IMR-90 (cell line): ENCODE measurements at regions not wholly inside any gene's neighbourhood (a gene's known extent, or its start where the extent isn't known, plus 50 kb on each side); places are given as distances from the start of the nearest gene placed in this dataset.

Experiments used
- ATAC-seq: fragments of 200-7000 bp; cut with Tn5 transposase; 2 replicates; pipeline ENCODE4 v1.9.1; 2020; ENCODE audit warnings: low read depth, mild to moderate bottlenecking, moderate library complexity
- BruUV-seq: library from RNA; stranded (reverse); fragments of 400-500 nt; replicated peaks from 2 replicates; lab custom pipeline; 2021; lab: Mats Ljungman, UMichigan
- CTCF ChIA-PET: fragments of 300-600 bp; formaldehyde crosslinking; extraction: SDS; loops from one replicate; lab custom pipeline; 2021; ENCODE audit warnings: antibody characterized with exemption; lab: Yijun Ruan, JAX
- POLR2A ChIA-PET: fragments of 300-600 bp; sonication (Branson Sonifier 250); formaldehyde crosslinking; loops from one replicate; lab custom pipeline; 2022; ENCODE audit warnings: antibody characterized with exemption; ENCODE audit not compliant: unreplicated experiment; lab: Charles Lee
- DNase-seq: peaks from one replicate; pipeline ENCODE4 v3.0.0; 2013
- H2AFZ ChIP-seq: replicated peaks from 2 replicates; pipeline ENCODE3; 2013; ENCODE audit warnings: low read length, mild to moderate bottlenecking; ENCODE audit not compliant: poor library complexity
- H2AK5ac ChIP-seq: 2 replicates; pipeline ENCODE4 v1.6.1; 2013; ENCODE audit warnings: low read depth, low read length, inconsistent platforms
- H2AK9ac ChIP-seq: replicated peaks from 2 replicates; pipeline ENCODE3; 2013; ENCODE audit warnings: mild to moderate bottlenecking, low read depth, low read length, moderate library complexity; ENCODE audit not compliant: poor library complexity
- H2BK120ac ChIP-seq: 2 replicates; pipeline ENCODE4 v1.6.1; 2013; ENCODE audit warnings: low read depth, low read length, inconsistent platforms
- H2BK15ac ChIP-seq: 3 replicates; pipeline ENCODE4 v1.6.1; 2013; ENCODE audit warnings: low read depth, low read length, inconsistent platforms
- H2BK20ac ChIP-seq: 2 replicates; pipeline ENCODE4 v1.6.1; 2013; ENCODE audit warnings: low read depth, mild to moderate bottlenecking, inconsistent platforms, low read length, moderate library complexity
- H2BK5ac ChIP-seq: 2 replicates; pipeline ENCODE4 v1.6.1; 2013; ENCODE audit warnings: mild to moderate bottlenecking, low read depth, low read length, inconsistent platforms; ENCODE audit not compliant: poor library complexity, severe bottlenecking
- H3K14ac ChIP-seq: replicated peaks from 2 replicates; pipeline ENCODE4 v1.6.1; 2013; ENCODE audit warnings: low read depth, low read length, inconsistent platforms
- H3K18ac ChIP-seq: 2 replicates; pipeline ENCODE4 v1.6.1; 2013; ENCODE audit warnings: low read depth, low read length, control low read depth
- H3K23ac ChIP-seq: 2 replicates; pipeline ENCODE4 v1.6.1; 2013; ENCODE audit warnings: low read depth, low read length, inconsistent platforms
- H3K27ac ChIP-seq: 2 replicates; pipeline ENCODE4 v1.5.1; 2013; ENCODE audit warnings: mild to moderate bottlenecking, control low read depth, low read length; ENCODE audit not compliant: insufficient read depth
- H3K27me3 ChIP-seq: 2 replicates; pipeline ENCODE4 v1.6.1; 2013; ENCODE audit warnings: low read length; ENCODE audit not compliant: control insufficient read depth, insufficient read depth
- H3K36me3 ChIP-seq: 2 replicates; pipeline ENCODE4 v1.6.1; 2013; ENCODE audit warnings: low read length, mixed read lengths; ENCODE audit not compliant: control insufficient read depth, insufficient read depth
- H3K4ac ChIP-seq: 2 replicates; pipeline ENCODE4 v1.6.1; 2013; ENCODE audit warnings: low read depth, low read length, inconsistent platforms
- H3K4me1 ChIP-seq: 2 replicates; pipeline ENCODE4 v1.6.1; 2013; ENCODE audit warnings: low read length, mixed read lengths; ENCODE audit not compliant: control insufficient read depth, insufficient read depth
- H3K4me2 ChIP-seq: 2 replicates; pipeline ENCODE4 v1.6.1; 2013; ENCODE audit warnings: low read depth, mild to moderate bottlenecking, control low read depth, low read length, moderate library complexity
- H3K4me3 ChIP-seq: 2 replicates; pipeline ENCODE4 v1.5.1; 2013; ENCODE audit warnings: low read depth, mild to moderate bottlenecking, control low read depth, low read length, moderate library complexity; ENCODE audit not compliant: insufficient read depth
- H3K56ac ChIP-seq: 2 replicates; pipeline ENCODE4 v1.6.1; 2013; ENCODE audit warnings: low read length, inconsistent platforms; ENCODE audit not compliant: insufficient read depth; ENCODE audit errors: extremely low read depth
- H3K79me1 ChIP-seq, 2 experiments: 2 replicates each; pipeline ENCODE4 v1.6.1; 2013; ENCODE audit warnings: low read length in 2 of 2, inconsistent platforms in 1 of 2, low read depth in 1 of 2
- H3K9ac ChIP-seq: 2 replicates; pipeline ENCODE4 v1.6.1; 2013; ENCODE audit warnings: low read depth, low read length, control low read depth
- H3K9me1 ChIP-seq: 2 replicates; pipeline ENCODE4 v1.6.1; 2013; ENCODE audit warnings: low read length, inconsistent platforms; ENCODE audit not compliant: insufficient read depth
- H3K9me3 ChIP-seq: 2 replicates; pipeline ENCODE4 v1.6.1; 2013; ENCODE audit warnings: low read length; ENCODE audit not compliant: control insufficient read depth, insufficient read depth
- H4K20me1 ChIP-seq: 2 replicates; pipeline ENCODE4 v1.6.1; 2013; ENCODE audit warnings: low read length, inconsistent platforms; ENCODE audit not compliant: insufficient read depth
- H4K5ac ChIP-seq: 2 replicates; pipeline ENCODE4 v1.6.1; 2013; ENCODE audit warnings: mild to moderate bottlenecking, low read depth, low read length, control low read depth
- H4K8ac ChIP-seq, 2 experiments: 2 replicates each; pipeline ENCODE4 v1.6.1; 2013; ENCODE audit warnings: low read depth in 2 of 2, low read length in 2 of 2, control low read depth in 1 of 2, inconsistent platforms in 1 of 2
- H4K91ac ChIP-seq: 2 replicates; pipeline ENCODE4 v1.6.1; 2013; ENCODE audit warnings: low read depth, low read length, inconsistent platforms; ENCODE audit not compliant: insufficient read depth
- BHLHE40 ChIP-seq: fragments of 150-350 bp; IDR thresholded peaks from 2 replicates; pipeline ENCODE4 v1.6.1; 2016; ENCODE audit warnings: mild to moderate bottlenecking, low read depth, low read length
- CHD1 ChIP-seq: IDR thresholded peaks from 2 replicates; pipeline ENCODE4 v1.6.1; 2012; ENCODE audit warnings: low read depth, low read length, improper control_type of control experiment
- MAFK ChIP-seq: IDR thresholded peaks from 2 replicates; pipeline ENCODE4 v1.6.1; 2012; ENCODE audit warnings: low read depth, low read length, improper control_type of control experiment
- NFE2L2 ChIP-seq: fragments of 150-350 bp; IDR thresholded peaks from 2 replicates; pipeline ENCODE4 v1.6.1; 2016; ENCODE audit warnings: low read depth, mild to moderate bottlenecking, low read length
- POLR2A ChIP-seq: IDR thresholded peaks from 2 replicates; pipeline ENCODE4 v1.6.1; 2012; ENCODE audit warnings: mild to moderate bottlenecking, low read depth, low read length
- RAD21 ChIP-seq: IDR thresholded peaks from 2 replicates; pipeline ENCODE4 v1.6.1; 2012; ENCODE audit warnings: low read length, improper control_type of control experiment
- SMC3 ChIP-seq: fragments of 150-350 bp; IDR thresholded peaks from 2 replicates; pipeline ENCODE4 v1.6.1; 2016; ENCODE audit warnings: low read depth, mild to moderate bottlenecking, antibody characterized with exemption, low read length, moderate library complexity
- WGBS, 2 experiments: methylation state at CpG; one replicate each; pipeline versions ENCODE4 v1.1.5 to v1.1.7; 2013; ENCODE audit warnings: missing lambda C conversion rate in 2 of 2; ENCODE audit not compliant: insufficient read length in 1 of 2; ENCODE audit errors: extremely low coverage in 2 of 2; 5-methylcytosine and 5-hydroxymethylcytosine counted together
- dilution Hi-C: fragments of 300-500 bp; cut with HindIII; formaldehyde crosslinking; loops from one replicate; pipeline ENCODE4 v1.14.3; 2018; ENCODE audit warnings: low sequenced_read_pairs; ENCODE audit not compliant: unreplicated experiment
- in situ Hi-C: fragments of 300-500 bp; cut with MboI; formaldehyde crosslinking; loops from 3 replicates; pipeline ENCODE4 v1.14.3; 2019; ENCODE audit warnings: low sequenced_read_pairs, inconsistent platforms, mixed read lengths
- intact Hi-C: fragments of 100-400 bp; cut with micrococcal nuclease; formaldehyde crosslinking; loops from 2 replicates; pipeline ENCODE4 v1.10.0; 2022
- TF ChIP-seq, protein P1 (sequence below): conservative IDR thresholded peaks from 2 replicates; pipeline ENCODE4 v1.5.1; 2012; ENCODE audit warnings: mild to moderate bottlenecking, low read depth, low read length, improper control_type of control experiment

GRCh38 chr11:105468154-105468553 is 141.7 kb upstream of the GRIA4 start:
- Histone ChIP-seq H2BK15ac (no peak overlapping the region), H3K18ac (no peak overlapping the region), H3K9me3 (no peaks in the 10 kb centered on the region), H3K4ac (no peak overlapping the region), H3K27me3 (no peaks in the 10 kb centered on the region), H2BK120ac (no peak overlapping the region), H3K27ac (no peak overlapping the region), H3K4me3 (no peak overlapping the region), H4K20me1 (no peaks in the 10 kb centered on the region), H3K23ac (no peak overlapping the region), H3K4me1 (no peaks in the 10 kb centered on the region), H2AK5ac (no peak overlapping the region), H3K14ac (no peak overlapping the region), H3K56ac (no peak overlapping the region), H3K9ac (no peak overlapping the region), H4K8ac (no peak overlapping the region), H3K36me3 (no peaks in the 10 kb centered on the region), H4K5ac (no peak overlapping the region), H4K91ac (no peak overlapping the region), H2BK5ac (no peak overlapping the region), H3K4me2 (no peak overlapping the region), H3K9me1 (no peaks in the 10 kb centered on the region), H2AK9ac (no peak overlapping the region), H3K79me1 (no peaks in the 10 kb centered on the region), H2BK20ac (no peak overlapping the region), H2AFZ (no peak overlapping the region)
- BruUV-seq = no TSS peak
- ATAC-seq (no peak), DNase-seq (no peak)
- TF ChIP-seq NFE2L2 (no peak), CHD1 (no peak), MAFK (no peak), POLR2A (no peak), SMC3 (no peak), RAD21 (no peak), BHLHE40 (no peak)
- TF ChIP-seq, protein P1, sequence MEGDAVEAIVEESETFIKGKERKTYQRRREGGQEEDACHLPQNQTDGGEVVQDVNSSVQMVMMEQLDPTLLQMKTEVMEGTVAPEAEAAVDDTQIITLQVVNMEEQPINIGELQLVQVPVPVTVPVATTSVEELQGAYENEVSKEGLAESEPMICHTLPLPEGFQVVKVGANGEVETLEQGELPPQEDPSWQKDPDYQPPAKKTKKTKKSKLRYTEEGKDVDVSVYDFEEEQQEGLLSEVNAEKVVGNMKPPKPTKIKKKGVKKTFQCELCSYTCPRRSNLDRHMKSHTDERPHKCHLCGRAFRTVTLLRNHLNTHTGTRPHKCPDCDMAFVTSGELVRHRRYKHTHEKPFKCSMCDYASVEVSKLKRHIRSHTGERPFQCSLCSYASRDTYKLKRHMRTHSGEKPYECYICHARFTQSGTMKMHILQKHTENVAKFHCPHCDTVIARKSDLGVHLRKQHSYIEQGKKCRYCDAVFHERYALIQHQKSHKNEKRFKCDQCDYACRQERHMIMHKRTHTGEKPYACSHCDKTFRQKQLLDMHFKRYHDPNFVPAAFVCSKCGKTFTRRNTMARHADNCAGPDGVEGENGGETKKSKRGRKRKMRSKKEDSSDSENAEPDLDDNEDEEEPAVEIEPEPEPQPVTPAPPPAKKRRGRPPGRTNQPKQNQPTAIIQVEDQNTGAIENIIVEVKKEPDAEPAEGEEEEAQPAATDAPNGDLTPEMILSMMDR = no peak
- ChIA-PET CTCF (no interaction called here), POLR2A (no interaction called here)
- intact Hi-C loops (no loop called here), dilution Hi-C loops (no loop called here), in situ Hi-C loops (no loop called here)
- WGBS, 2 experiments = no CpG with 5 or more reads among the region's 3 CpGs
